Stimulated activated CD8-positive, alpha-beta memory T cell treated with anti-CD3 and anti-CD28 coated beads, Interleukin-4, amount 100 ng/mL, for 48 hours (primary cell): ENCODE measurements at regions not wholly inside any gene's neighbourhood (a gene's known extent, or its start where the extent isn't known, plus 50 kb on each side); places are given as distances from the start of the nearest gene placed in this dataset.

Source experiments
- DNase-seq: peaks from one replicate; pipeline ENCODE4 v3.0.0-alpha.2; 2020

DNA sequence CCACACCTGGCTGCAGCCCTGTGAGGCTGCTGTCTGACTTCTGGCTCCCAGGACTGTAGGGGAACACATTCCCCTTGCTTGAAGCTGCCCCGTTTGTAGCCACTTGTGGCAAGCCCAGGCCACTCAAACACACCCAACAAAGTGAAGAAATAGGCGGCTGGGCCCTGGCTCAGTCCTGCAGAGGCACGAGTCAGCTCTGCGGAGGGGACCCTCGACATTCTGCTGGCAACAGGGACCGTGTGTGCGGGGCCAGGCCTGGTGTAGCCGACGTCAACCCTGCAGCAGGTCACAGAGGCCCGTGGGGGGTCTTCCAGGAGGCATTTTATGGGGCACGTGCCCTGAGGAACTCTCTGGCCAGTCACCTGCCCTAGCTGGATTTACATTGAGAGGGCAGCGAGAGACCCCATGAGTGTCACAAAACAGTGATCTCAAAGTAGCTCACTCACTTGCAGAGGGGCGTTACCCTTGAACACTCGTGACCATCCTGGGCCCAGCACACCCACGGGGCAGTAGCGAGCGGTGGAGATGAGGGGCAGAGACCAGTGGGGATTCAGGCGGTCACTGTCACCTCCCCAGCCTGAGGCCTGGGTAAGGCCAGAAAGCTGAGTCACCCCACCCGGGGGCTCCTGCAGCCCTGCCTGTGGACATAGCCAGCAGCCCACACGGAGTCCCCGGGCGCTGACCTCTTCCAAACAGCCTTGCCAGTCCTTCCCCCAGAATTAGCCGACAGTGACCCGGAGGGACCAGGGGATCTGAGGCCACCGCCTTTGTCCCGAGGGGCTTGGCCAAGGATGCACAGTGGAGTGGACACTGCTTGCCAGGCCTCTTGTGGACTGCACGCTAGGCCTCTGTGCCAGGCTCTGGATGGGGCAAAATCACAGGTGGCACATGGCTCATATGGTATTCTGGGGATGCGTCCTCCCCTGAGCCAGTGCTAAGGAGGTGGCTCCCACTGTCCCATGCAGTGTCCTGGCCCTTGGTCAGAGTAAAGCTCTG is 139.5 kb downstream of the CTTN start:
- DNase-seq, result no peak

GRCh38 chr11:70538641-70539359 is 140.5 kb downstream of the CTTN start:
- DNase-seq, result no peak

GRCh38 chr11:70539360-70540095 is 141.2 kb downstream of the CTTN start:
- DNase-seq, result no peak

GRCh38 chr11:70540196-70540595 is 141.9 kb downstream of the CTTN start:
- DNase-seq, result no peak

GRCh38 chr11:70541176-70541575 is 142.8 kb downstream of the CTTN start:
- no peak for DNase-seq

- DNase-seq, result no peak
Measured at GRCh38 chr11:70541699-70542098, 143.4 kb downstream of the CTTN start.

DNA sequence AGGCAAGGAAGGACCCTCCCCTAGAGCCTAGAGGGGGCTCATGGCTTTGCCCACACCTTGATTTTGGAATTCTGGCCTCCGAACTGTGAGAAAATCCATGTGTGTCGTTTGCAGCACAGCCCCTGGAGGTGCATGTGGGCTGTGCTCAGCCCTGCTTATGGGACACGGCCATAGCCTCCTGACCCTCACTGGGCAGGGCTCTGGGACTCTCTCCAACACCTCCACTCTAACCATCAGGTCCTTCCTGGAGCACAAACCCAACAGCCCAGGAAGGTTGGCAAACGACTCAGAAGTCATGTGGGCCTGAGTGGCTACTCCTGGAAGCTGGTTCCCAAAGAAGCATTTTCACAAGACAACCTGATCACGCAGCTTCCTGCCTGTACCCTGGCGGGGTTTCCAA is 144.1 kb downstream of the CTTN start:
- no peak for DNase-seq

- no peak for DNase-seq
Measured at GRCh38 chr11:70542811-70543210, 144.5 kb downstream of the CTTN start.

- DNase-seq, result no peak
Measured at GRCh38 chr11:70543611-70544010, 145.3 kb downstream of the CTTN start.

GRCh38 chr11:70544067-70544773 is 145.9 kb downstream of the CTTN start:
- DNase-seq, result no peak

DNA sequence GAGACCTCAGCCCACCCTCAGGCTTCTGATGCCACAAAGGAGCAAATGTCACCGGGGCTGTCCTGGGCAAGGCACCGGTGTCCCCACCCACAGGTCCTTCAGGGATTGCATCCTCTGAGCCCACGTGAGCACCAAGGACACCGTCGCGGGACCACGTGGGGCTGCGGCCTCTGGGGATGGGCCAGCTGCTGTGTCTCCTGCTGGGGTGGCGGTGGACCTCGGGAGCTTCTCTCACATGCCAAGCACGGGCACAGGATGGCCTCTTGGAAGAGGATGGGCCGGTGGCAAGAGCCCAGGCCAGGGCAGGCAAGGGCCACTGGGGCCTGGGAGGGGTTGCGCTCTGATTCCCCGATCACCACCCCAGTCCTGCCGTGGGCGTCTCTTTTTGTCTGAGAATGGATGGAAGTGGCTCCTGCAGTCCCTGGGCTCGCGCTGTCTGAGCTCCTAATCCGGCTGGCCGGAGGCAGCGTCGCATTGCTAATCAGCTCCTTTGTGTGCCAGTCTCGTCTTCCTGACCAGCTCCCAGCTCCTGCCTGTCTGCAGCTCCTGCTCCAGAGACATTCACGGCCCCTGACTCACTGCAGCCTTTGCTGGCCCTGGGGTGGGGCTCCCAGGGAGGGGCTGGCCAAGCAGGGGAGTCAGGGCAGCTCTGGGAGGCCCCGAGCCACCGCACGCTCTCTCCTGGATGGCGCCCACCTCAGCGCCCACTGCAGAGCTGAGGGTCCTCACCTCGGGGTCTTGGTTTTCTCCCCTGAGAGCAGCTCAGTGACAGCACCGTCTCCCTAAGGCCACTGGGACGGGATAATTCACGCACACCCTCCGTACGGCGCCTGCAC is 146.7 kb downstream of the CTTN start:
- no peak for DNase-seq

DNA sequence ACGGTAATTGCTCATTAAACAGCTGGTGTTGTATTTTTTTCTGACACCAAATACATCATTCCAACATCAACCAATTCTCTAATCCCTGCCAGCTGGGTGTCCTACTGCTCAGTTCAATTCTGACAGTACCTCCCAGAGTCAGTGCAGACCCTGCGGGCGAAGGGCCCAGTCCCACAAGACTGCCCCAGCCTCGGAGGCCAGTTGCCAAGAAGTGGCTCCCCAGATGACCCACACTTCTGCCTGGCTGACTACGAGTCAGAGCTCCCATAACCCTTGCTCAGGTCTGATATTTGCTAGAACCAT is 147.2 kb downstream of the CTTN start:
- no peak for DNase-seq

DNA sequence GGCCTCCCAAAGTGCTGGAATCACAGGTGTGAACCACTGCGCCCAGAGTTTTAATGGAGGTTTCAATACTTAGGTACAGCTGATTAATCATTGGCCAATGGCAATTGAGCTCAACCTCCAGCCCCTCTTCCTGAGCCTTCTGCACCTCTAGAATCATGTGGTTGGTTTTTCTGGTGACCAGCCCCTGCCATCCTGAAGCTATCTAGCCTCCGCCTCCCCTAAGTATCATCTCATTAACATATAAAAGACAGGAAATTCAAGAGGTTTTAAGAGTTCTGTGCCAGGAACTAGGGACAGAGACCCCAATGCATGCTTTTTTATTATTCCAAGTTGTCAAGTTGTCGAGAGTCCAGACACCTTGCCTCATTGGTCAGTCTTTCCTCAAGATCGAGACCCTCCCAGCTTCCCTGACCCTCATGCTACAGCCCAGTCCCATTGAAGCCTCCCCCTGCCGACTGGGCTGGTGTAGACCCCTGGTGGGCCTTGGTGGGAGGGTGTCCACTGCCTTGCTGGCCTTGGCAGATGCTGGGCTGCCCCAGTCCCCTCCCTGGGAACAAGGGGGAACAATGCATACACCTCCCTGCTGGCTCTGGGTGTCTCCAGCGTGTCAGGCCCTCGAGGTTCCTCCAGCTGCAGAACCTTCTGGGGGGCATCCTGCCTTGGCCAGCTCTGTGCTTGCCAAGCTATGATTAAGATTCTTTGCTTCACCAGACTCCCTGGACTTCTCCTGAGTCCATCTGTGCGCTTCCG is 148.0 kb downstream of the CTTN start:
- no peak for DNase-seq

DNA sequence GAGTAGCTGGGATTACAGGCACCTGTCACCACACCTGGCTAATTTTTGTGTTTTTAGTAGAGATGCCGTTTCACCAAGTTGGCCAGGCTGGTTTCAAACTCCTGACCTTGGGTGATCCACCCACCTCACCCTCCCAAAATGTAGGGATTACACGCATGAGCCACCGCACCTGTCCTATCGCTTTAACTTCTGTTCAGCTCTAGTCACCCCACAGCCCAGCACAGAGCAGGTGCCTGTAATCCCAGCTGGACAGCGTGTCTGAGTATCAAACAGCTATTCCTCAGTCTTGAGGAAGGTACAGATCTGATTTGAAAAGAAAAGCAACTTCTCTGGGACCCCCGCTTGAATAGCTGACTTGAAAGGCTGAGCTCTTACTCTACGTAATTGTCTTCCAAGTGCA is 149.1 kb downstream of the CTTN start:
- DNase-seq, result no peak

DNA sequence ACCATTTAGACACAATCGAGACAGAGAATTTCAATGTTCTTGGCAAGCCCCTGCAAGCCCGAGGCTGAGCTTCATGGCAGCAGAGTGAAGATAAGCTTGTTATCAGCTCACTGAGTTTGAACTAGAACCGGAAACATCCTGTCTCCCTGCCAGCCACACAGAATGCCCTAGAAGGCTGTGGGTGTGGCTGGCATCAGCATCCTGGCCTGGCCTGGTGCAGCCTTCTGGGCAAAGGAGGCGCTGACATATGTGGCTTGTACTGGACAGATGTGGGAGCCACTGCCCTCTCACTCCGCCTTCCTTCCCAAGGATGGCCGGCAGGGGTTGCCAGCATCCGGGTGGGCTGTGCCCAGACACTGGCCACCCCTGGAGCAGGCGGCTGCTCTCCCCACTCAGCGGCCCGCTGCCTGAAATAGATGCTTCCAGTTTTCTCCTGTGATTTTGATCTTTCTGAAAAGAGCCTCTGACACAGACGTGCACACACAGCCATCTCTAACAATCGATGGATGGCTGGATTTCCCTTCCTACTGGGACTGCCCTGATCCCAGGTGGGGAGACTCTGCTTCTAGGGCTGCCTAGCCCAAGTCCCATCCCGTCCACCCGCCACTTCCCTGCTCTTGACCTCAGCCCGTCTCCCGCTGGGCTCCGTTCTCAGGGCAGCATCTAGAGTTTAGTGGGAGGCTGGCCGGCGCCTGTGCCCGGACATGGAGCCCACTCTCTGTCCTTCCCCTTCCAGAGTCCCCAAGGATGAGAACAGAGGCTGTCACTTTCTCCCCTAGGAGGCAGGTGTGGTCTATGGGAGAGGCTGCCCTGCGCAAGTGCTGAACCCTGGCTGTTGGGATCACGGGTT is 149.7 kb downstream of the CTTN start:
- DNase-seq, result no peak

GRCh38 chr11:70548976-70549375 is 150.6 kb downstream of the CTTN start:
- no peak for DNase-seq

GRCh38 chr11:70549386-70549785 is 151.1 kb downstream of the CTTN start:
- DNase-seq, result no peak

DNA sequence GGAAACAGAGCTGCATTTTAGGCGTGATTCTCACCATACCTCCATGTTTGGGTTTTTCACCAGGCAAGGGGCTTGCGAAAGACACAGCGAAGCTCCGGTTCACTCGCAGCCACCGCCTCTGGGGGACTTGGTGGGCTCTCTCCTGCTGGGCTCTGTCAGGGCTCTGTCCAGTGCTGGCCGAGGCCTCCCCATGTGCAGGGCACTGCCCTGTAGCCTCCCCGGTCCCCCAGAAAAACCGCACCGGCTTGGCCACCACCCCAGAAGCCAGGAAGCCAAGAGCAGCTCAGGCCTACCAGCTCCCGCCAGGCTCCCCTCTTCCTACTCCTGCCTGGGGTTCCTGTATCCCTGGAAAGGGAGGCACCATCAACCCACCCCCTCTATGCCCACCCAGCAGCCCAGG is 151.5 kb downstream of the CTTN start:
- DNase-seq, result no peak

- DNase-seq, result no peak
Measured at GRCh38 chr11:70550456-70551195, 152.3 kb downstream of the CTTN start.
